Common myeloid progenitor, CD34-positive (primary cell): ENCODE measurements at regions not wholly inside any gene's neighbourhood (a gene's known extent, or its start where the extent isn't known, plus 50 kb on each side); places are given as distances from the start of the nearest gene placed in this dataset.
"Not testable (repeated sequence)": the region's sequence is repeated elsewhere in the genome, so short reads cannot be mapped to it uniquely, and the experiment has no call there.

ENCODE experiments used
- CTCF ChIA-PET: fragments of 350-600 bp; sonication (Branson Sonifier 250); formaldehyde crosslinking; loops from one replicate; lab custom pipeline; 2021; ENCODE audit warnings: antibody characterized with exemption; lab: Charles Lee
- POLR2A ChIA-PET: fragments of 350-600 bp; sonication (Branson Sonifier 250); formaldehyde crosslinking; loops from one replicate; lab custom pipeline; 2021; ENCODE audit warnings: antibody characterized with exemption; lab: Charles Lee
- DNase-seq, 3 donors: peaks; one replicate each; pipeline versions ENCODE4 v3.0.0 to v3.0.0-alpha.2; 2013
- H3K27ac ChIP-seq, 2 experiments: 1 replicate in 1 of 2; 2 replicates in 1 of 2; pipeline ENCODE4 v1.7.0; 2013; ENCODE audit warnings: inconsistent platforms in 2 of 2, low read length in 2 of 2, mild to moderate bottlenecking in 2 of 2, low read depth in 1 of 2, moderate library complexity in 1 of 2; ENCODE audit not compliant: severe bottlenecking in 2 of 2, insufficient read depth in 1 of 2, poor library complexity in 1 of 2
- H3K27me3 ChIP-seq, 5 experiments: replicated peaks in 2 of 5; 1 replicate in 3 of 5; 2 replicates in 2 of 5; pipeline versions ENCODE4 v1.6.1 to v1.7.0; 2013; ENCODE audit warnings: low read length in 4 of 5, mild to moderate bottlenecking in 2 of 5, moderate library complexity in 2 of 5, inconsistent platforms in 1 of 5; ENCODE audit not compliant: insufficient read depth in 5 of 5, control insufficient read depth in 4 of 5
- H3K36me3 ChIP-seq, 4 experiments: 1 replicate in 2 of 4; 2 replicates in 2 of 4; pipeline versions ENCODE4 v1.6.1 to v1.7.0; 2013; ENCODE audit warnings: low read length in 3 of 4, control low read depth in 1 of 4, mild to moderate bottlenecking in 1 of 4; ENCODE audit not compliant: control insufficient read depth in 4 of 4, insufficient read depth in 4 of 4
- H3K4me1 ChIP-seq, 4 experiments: 1 replicate in 3 of 4; 2 replicates in 1 of 4; pipeline versions ENCODE4 v1.6.1 to v1.7.1; 2013; ENCODE audit warnings: low read length in 3 of 4, mild to moderate bottlenecking in 3 of 4, control low read depth in 1 of 4, inconsistent platforms in 1 of 4, moderate library complexity in 1 of 4; ENCODE audit not compliant: control insufficient read depth in 4 of 4, insufficient read depth in 4 of 4; ENCODE audit errors: control extremely low read depth in 1 of 4
- H3K4me3 ChIP-seq, 7 experiments: 1 replicate in 4 of 7; 2 replicates in 3 of 7; pipeline versions ENCODE4 v1.5.1 to v1.7.0; 2013; ENCODE audit warnings: mild to moderate bottlenecking in 7 of 7, low read length in 6 of 7, moderate library complexity in 6 of 7, inconsistent platforms in 2 of 7, low read depth in 2 of 7, control low read depth in 1 of 7; ENCODE audit not compliant: insufficient read depth in 4 of 7, control insufficient read depth in 1 of 7; ENCODE audit errors: extremely low read depth in 1 of 7
- H3K9me3 ChIP-seq, 5 experiments: 1 replicate in 4 of 5; 2 replicates in 1 of 5; pipeline versions ENCODE4 v1.6.1 to v1.7.1; 2013; ENCODE audit warnings: low read length in 4 of 5, mild to moderate bottlenecking in 2 of 5, inconsistent platforms in 1 of 5, low read depth in 1 of 5, moderate library complexity in 1 of 5; ENCODE audit not compliant: control insufficient read depth in 4 of 5, insufficient read depth in 2 of 5; ENCODE audit errors: control extremely low read depth in 1 of 5
- WGBS: methylation state at CpG from one replicate; pipeline ENCODE4 v1.1.5; 2013; ENCODE audit not compliant: insufficient coverage; 5-methylcytosine and 5-hydroxymethylcytosine counted together

GRCh38 chr5:154636786-154637185, 118.4 kb upstream of the LARP1 start:
- POLR2A ChIA-PET, result not testable (repeated sequence)
- CTCF ChIA-PET, result interaction anchor here (1.0 to 1.4 kb wide), 2 partner anchors 10 to 662 kb away, joined by 3 read pairs; no protein-coding TSS in a partner anchor
- 100% methylated on average over 1 of the region's 7 CpGs for WGBS

GRCh38 chr5:154636271-154636670, 118.9 kb upstream of the LARP1 start:
- POLR2A ChIA-PET, H3K27ac ChIP-seq, H3K4me3 ChIP-seq, H3K9me3 ChIP-seq, H3K36me3 ChIP-seq, H3K27me3 ChIP-seq, DNase-seq, H3K4me1 ChIP-seq: not testable (repeated sequence)
- CTCF ChIA-PET, result interaction anchor here (1.0 to 1.4 kb wide), 2 partner anchors 9 to 662 kb away, joined by 3 read pairs; no protein-coding TSS in a partner anchor
- 98% methylated on average over 5 of the region's 12 CpGs for WGBS

More at GRCh38 chr5:154636786-154637185, 118.4 kb upstream of the LARP1 start:
- not testable (repeated sequence) for H3K9me3 ChIP-seq, H3K36me3 ChIP-seq, H3K4me3 ChIP-seq, H3K27ac ChIP-seq, DNase-seq, H3K27me3 ChIP-seq, H3K4me1 ChIP-seq

- DNase-seq, H3K4me1 ChIP-seq, H3K27ac ChIP-seq, H3K36me3 ChIP-seq, H3K27me3 ChIP-seq, H3K4me3 ChIP-seq, CTCF ChIA-PET, H3K9me3 ChIP-seq: not testable (repeated sequence)
- POLR2A ChIA-PET, result interaction anchor here (0.6 kb wide), 1 partner anchor 169 kb away, joined by 3 read pairs; no protein-coding TSS in a partner anchor
- whole genome bisulfite sequencing, result 95% methylated on average over 4 of the region's 4 CpGs
These were observed 121.4 kb upstream of the LARP1 start for GRCh38 chr5:154633744-154634143.

GRCh38 chr5:154631141-154631540, 124.0 kb upstream of the LARP1 start:
- Histone ChIP-seq H3K36me3 (no peaks in the 10 kb centered on the region), H3K4me3 (no peak overlapping the region), H3K9me3 (no peaks in the 10 kb centered on the region), H3K27me3 (no peaks in the 10 kb centered on the region), H3K27ac (no peak overlapping the region), H3K4me1 (no peaks in the 10 kb centered on the region)
- ChIA-PET CTCF (interaction anchor here (1.1 to 1.2 kb wide), 2 partner anchors 13 to 209 kb away, joined by 3 read pairs; no protein-coding TSS in a partner anchor), POLR2A (no interaction called here)
- no peak for DNase-seq
- 94% methylated on average over 22 of the region's 22 CpGs for WGBS

GRCh38 chr5:154630410-154630809, 124.8 kb upstream of the LARP1 start:
- Histone ChIP-seq H3K36me3 (no peaks in the 10 kb centered on the region), H3K27ac (no peak overlapping the region), H3K9me3 (no peaks in the 10 kb centered on the region), H3K4me1 (no peaks in the 10 kb centered on the region), H3K4me3 (no peak overlapping the region), H3K27me3 (no peaks in the 10 kb centered on the region)
- DNase-seq, result no peak
- WGBS, result 59% methylated on average over 2 of the region's 4 CpGs
- ChIA-PET CTCF (interaction anchor here (1.0 to 1.2 kb wide), 2 partner anchors 12 to 180 kb away, joined by 3 read pairs; no protein-coding TSS in a partner anchor), POLR2A (no interaction called here)

- WGBS, result 64% methylated on average over 3 of the region's 4 CpGs
- CTCF ChIA-PET, result interaction anchor here (1.4 to 1.7 kb wide), 2 partner anchors 93 to 556 kb away, joined by 3 to 4 read pairs; no protein-coding TSS in a partner anchor
These were observed 126.5 kb upstream of the LARP1 start for GRCh38 chr5:154628685-154629084.

GRCh38 chr5:154627698-154628678, 127.2 kb upstream of the LARP1 start:
- DNase-seq, result no peak
- CTCF ChIA-PET, result interaction anchor here (1.0 to 1.7 kb wide), 3 partner anchors 8 to 556 kb away, joined by 3 to 4 read pairs (median 3); no protein-coding TSS in a partner anchor
- Histone ChIP-seq H3K4me1 (no peaks in the 10 kb centered on the region), H3K9me3 (no peaks in the 10 kb centered on the region), H3K36me3 (no peaks in the 10 kb centered on the region), H3K27ac (no peak overlapping the region), H3K4me3 (no peak overlapping the region), H3K27me3 (peaks cover 0 to 2% (median 0%) of the 10 kb centered on the region in 5 experiments)
- 84% methylated on average over 6 of the region's 7 CpGs for WGBS
- POLR2A ChIA-PET, result no interaction called here

More at GRCh38 chr5:154628685-154629084, 126.5 kb upstream of the LARP1 start:
- H3K36me3 ChIP-seq, result no peaks in the 10 kb centered on the region
- H3K4me3 ChIP-seq, result no peak overlapping the region
- no peaks in the 10 kb centered on the region for H3K9me3 ChIP-seq
- DNase-seq, result no peak
- POLR2A ChIA-PET, result no interaction called here
- H3K27ac ChIP-seq, result no peak overlapping the region
- peaks cover 0 to 2% (median 0%) of the 10 kb centered on the region in 5 experiments for H3K27me3 ChIP-seq
- no peaks in the 10 kb centered on the region for H3K4me1 ChIP-seq
